IPS DF 19.7 (cell line): ENCODE measurements at regions not wholly inside any gene's neighbourhood (a gene's known extent, or its start where the extent isn't known, plus 50 kb on each side); places are given as distances from the start of the nearest gene placed in this dataset.

ENCODE experiments used
- DNase-seq: peaks from one replicate; pipeline ENCODE4 v3.0.0-alpha.2; 2013; ENCODE audit warnings: low read depth, low spot score

GRCh38 chr13:61738236-61738750 lies 322.6 kb upstream of the PCDH20 start:
- no peak for DNase-seq

- DNase-seq, result no peak
Observed at GRCh38 chr13:61734683-61735082, 319.0 kb upstream of the PCDH20 start.

GRCh38 chr13:61728471-61728870 lies 312.8 kb upstream of the PCDH20 start:
- no peak for DNase-seq

GRCh38 chr13:61727767-61728166 lies 312.1 kb upstream of the PCDH20 start:
- DNase-seq, result no peak

GRCh38 chr13:61725806-61726205 lies 310.2 kb upstream of the PCDH20 start:
- DNase-seq, result no peak

GRCh38 chr13:61722119-61722518 lies 306.5 kb upstream of the PCDH20 start:
- no peak for DNase-seq

- DNase-seq, result no peak
Observed at GRCh38 chr13:61712621-61713020, 297.0 kb upstream of the PCDH20 start.

GRCh38 chr13:61709258-61709657 lies 293.6 kb upstream of the PCDH20 start:
- no peak for DNase-seq

- no peak for DNase-seq
Observed at GRCh38 chr13:61706899-61707298, 291.2 kb upstream of the PCDH20 start.

GRCh38 chr13:61700620-61701019 lies 285.0 kb upstream of the PCDH20 start:
- no peak for DNase-seq

GRCh38 chr13:61700181-61700580 lies 284.5 kb upstream of the PCDH20 start:
- DNase-seq, result no peak

- DNase-seq, result no peak
Observed at GRCh38 chr13:61696676-61697075, 281.0 kb upstream of the PCDH20 start.

GRCh38 chr13:61695147-61695546 lies 279.5 kb upstream of the PCDH20 start:
- DNase-seq, result no peak

- DNase-seq, result no peak
Observed at GRCh38 chr13:61692691-61693090, 277.0 kb upstream of the PCDH20 start.

- DNase-seq, result peak; percentile 23
Observed at GRCh38 chr13:61685682-61686012, 270.0 kb upstream of the PCDH20 start.

- DNase-seq, result no peak
Observed at GRCh38 chr13:61684976-61685681, 269.5 kb upstream of the PCDH20 start.

- DNase-seq, result no peak
Observed at GRCh38 chr13:61672756-61673155, 257.1 kb upstream of the PCDH20 start.

GRCh38 chr13:61670384-61671161 lies 254.9 kb upstream of the PCDH20 start:
- DNase-seq, result no peak

GRCh38 chr13:61664801-61665705 lies 249.4 kb upstream of the PCDH20 start:
- no peak for DNase-seq

GRCh38 chr13:61654481-61654880 lies 238.8 kb upstream of the PCDH20 start:
- DNase-seq, result no peak

- no peak for DNase-seq
Observed at GRCh38 chr13:61648547-61648946, 232.9 kb upstream of the PCDH20 start.

GRCh38 chr13:61612192-61612591 lies 196.5 kb upstream of the PCDH20 start:
- no peak for DNase-seq
